ENCODE measurements at regions not wholly inside any gene's neighbourhood (a gene's known extent, or its start where the extent isn't known, plus 50 kb on each side); places are given as distances from the start of the nearest gene placed in this dataset.

- CTCF ChIA-PET: interaction anchor here (0.8 to 1.6 kb wide), 4 partner anchors 71 to 1368 kb away, joined by 3 to 5 read pairs (median 4); no protein-coding TSS in a partner anchor
- TF ChIP-seq IKZF2 (IDR thresholded peaks at IDR 0.05) (peak; percentile 93 to 94), BACH1 (IDR thresholded peaks at IDR 0.05; ENCODE audit: borderline replicate concordance) (peak; percentile 71; the same call in 1 of the 2 replicates), ZZZ3 (IDR thresholded peaks at IDR 0.05; ENCODE audit: control insufficient read depth, insufficient read length, low read depth) (no peak), CREM (IDR thresholded peaks at IDR 0.05; ENCODE audit: low read depth) (no peak), EP300 (IDR thresholded peaks at IDR 0.05; ENCODE audit: borderline replicate concordance in 1 of 2, control insufficient read depth in 1 of 2, low read depth in 2 of 2, low read length in 2 of 2) (peak; percentile 10 to 84; a peak in 2 of 4 replicates), IRF4 (IDR thresholded peaks at IDR 0.05; ENCODE audit: low read depth, low read length) (0 out of 2 replicates have a peak, but pooled peaks have one; percentile 42), DPF2 (IDR thresholded peaks at IDR 0.05) (peak; percentile 85), ZNF24 (IDR thresholded peaks at IDR 0.05) (0 out of 2 replicates have a peak, but pooled peaks have one; percentile 52), SPI1 (IDR thresholded peaks at IDR 0.05; ENCODE audit: borderline replicate concordance, insufficient read depth, low read depth, low read length) (peak; percentile 93), NBN (IDR thresholded peaks at IDR 0.05) (0 out of 2 replicates have a peak, but pooled peaks have one; percentile 22), IKZF1 (conservative IDR thresholded peaks at IDR 0.05) (peak; percentile 84), BCL11A (IDR thresholded peaks at IDR 0.05; ENCODE audit: low read depth, low read length) (peak; percentile 20; the same call in 1 of the 2 replicates), FOXM1 (IDR thresholded peaks at IDR 0.05; ENCODE audit: low read depth, low read length) (no peak), ZBTB11 (CRISPR knock-in tag; IDR thresholded peaks at IDR 0.05) (no peak), SIN3A (IDR thresholded peaks at IDR 0.05; ENCODE audit: low read depth, low read length) (no peak), SP1 (IDR thresholded peaks at IDR 0.05; ENCODE audit: low read depth, low read length) (no peak), GATAD2B (conservative IDR thresholded peaks at IDR 0.05; ENCODE audit: low read depth) (peak; percentile 87), ZNF217 (IDR thresholded peaks at IDR 0.05) (peak; percentile 83; the same call in 1 of the 2 replicates), CHD2 (IDR thresholded peaks at IDR 0.05; ENCODE audit: borderline replicate concordance, low read depth, low read length) (peak; percentile 24; the same call in 1 of the 2 replicates), NR2F1 (conservative IDR thresholded peaks at IDR 0.05) (peak; percentile 58), SMARCA5 (IDR thresholded peaks at IDR 0.05) (peak; percentile 64; the same call in 1 of the 2 replicates)
- TF ChIP-seq, protein P1, sequence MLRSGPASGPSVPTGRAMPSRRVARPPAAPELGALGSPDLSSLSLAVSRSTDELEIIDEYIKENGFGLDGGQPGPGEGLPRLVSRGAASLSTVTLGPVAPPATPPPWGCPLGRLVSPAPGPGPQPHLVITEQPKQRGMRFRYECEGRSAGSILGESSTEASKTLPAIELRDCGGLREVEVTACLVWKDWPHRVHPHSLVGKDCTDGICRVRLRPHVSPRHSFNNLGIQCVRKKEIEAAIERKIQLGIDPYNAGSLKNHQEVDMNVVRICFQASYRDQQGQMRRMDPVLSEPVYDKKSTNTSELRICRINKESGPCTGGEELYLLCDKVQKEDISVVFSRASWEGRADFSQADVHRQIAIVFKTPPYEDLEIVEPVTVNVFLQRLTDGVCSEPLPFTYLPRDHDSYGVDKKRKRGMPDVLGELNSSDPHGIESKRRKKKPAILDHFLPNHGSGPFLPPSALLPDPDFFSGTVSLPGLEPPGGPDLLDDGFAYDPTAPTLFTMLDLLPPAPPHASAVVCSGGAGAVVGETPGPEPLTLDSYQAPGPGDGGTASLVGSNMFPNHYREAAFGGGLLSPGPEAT (IDR thresholded peaks at IDR 0.05; ENCODE audit: low read depth): peak; percentile 75
These were observed 707.1 kb upstream of the SPRY2 start for GRCh38 chr13:81048026-81048461.

More at GRCh38 chr13:81048026-81048461, 707.1 kb upstream of the SPRY2 start:
- in situ Hi-C loops (cut with MboI) (no loop called here), intact Hi-C loops (cut with micrococcal nuclease; ENCODE audit: unreplicated experiment) (no loop called here)
- DNase-seq (ENCODE audit: low read depth, low spot score) (peak; percentile 21), ATAC-seq (peak; percentile 97), FAIRE-seq (no peak)
- H3K4me3 ChIP-seq: no peak overlapping the region
- ChIA-PET SMC1A (ENCODE audit: uncharacterized antibody, unreplicated experiment) (interaction anchor here (0.7 to 1.3 kb wide), 4 partner anchors 56 to 703 kb away, joined by 3 to 4 read pairs (median 3); no protein-coding TSS in a partner anchor), RAD21 (ENCODE audit: unreplicated experiment) (interaction anchor here (0.7 to 1.6 kb wide), 5 partner anchors 31 to 1369 kb away, joined by 3 to 4 read pairs (median 3); no protein-coding TSS in a partner anchor), POLR2A (interaction anchor here (1.0 kb wide), 1 partner anchor 41 kb away, joined by 3 read pairs; no protein-coding TSS in a partner anchor)
- H3K4me2 ChIP-seq (ENCODE audit: control insufficient read depth, insufficient read depth): no peak overlapping the region
- H3K4me1 ChIP-seq (ENCODE audit: control insufficient read depth, insufficient read depth, low read length): no peaks in the 10 kb centered on the region
- no peaks in the 10 kb centered on the region for H3K27me3 ChIP-seq (replicated peaks in 1 of 2; ENCODE audit: control insufficient read depth in 2 of 2, insufficient read depth in 2 of 2, low read length in 1 of 2)
- no peak overlapping the region for H2AFZ ChIP-seq (ENCODE audit: control insufficient read depth, low read depth, low read length)
- H3K27ac ChIP-seq (ENCODE audit: control insufficient read depth, insufficient read depth): no peak overlapping the region
- WGBS (ENCODE audit: insufficient coverage, insufficient replicate concordance, low lambda C conversion rate, missing lambda C conversion rate): 30% methylated on average over 7 of the region's 7 CpGs
- no peaks in the 10 kb centered on the region for H3K36me3 ChIP-seq (ENCODE audit: control insufficient read depth in 2 of 2, insufficient read depth in 2 of 2, low read length in 1 of 2)
- BruUV-seq (replicated peaks): no TSS peak
- no peaks in the 10 kb centered on the region for H4K20me1 ChIP-seq (ENCODE audit: control insufficient read depth, insufficient read depth)
- H3K79me2 ChIP-seq (ENCODE audit: control insufficient read depth, insufficient read depth, low read length): no peaks in the 10 kb centered on the region
- no peak overlapping the region for H3K9ac ChIP-seq (ENCODE audit: control insufficient read depth, insufficient read depth, low read length)
- H3K9me3 ChIP-seq (replicated peaks; ENCODE audit: control insufficient read depth, insufficient read depth, low read length): no peaks in the 10 kb centered on the region

Measured in GM12878 (cell line).